ENCODE measurements at regions not wholly inside any gene's neighbourhood (a gene's known extent, or its start where the extent isn't known, plus 50 kb on each side); places are given as distances from the start of the nearest gene placed in this dataset.

- H3K4me1 ChIP-seq (ENCODE audit: control insufficient read depth, insufficient read depth, low read length), result no peaks in the 10 kb centered on the region
- H3K4me3 ChIP-seq (ENCODE audit: low read length), result no peak overlapping the region
- H3K9me3 ChIP-seq (ENCODE audit: control insufficient read depth, low read length), result no peaks in the 10 kb centered on the region
- no peaks in the 10 kb centered on the region for H3K36me3 ChIP-seq (ENCODE audit: control insufficient read depth, insufficient read depth, low read length)
- no peak overlapping the region for H3K9ac ChIP-seq (ENCODE audit: low read length)
- no peaks in the 10 kb centered on the region for H3K27me3 ChIP-seq (ENCODE audit: control insufficient read depth, insufficient read depth, low read length)
Observed at GRCh38 chr4:187839765-187840164, 155.8 kb upstream of the ZFP42 start.

DNA sequence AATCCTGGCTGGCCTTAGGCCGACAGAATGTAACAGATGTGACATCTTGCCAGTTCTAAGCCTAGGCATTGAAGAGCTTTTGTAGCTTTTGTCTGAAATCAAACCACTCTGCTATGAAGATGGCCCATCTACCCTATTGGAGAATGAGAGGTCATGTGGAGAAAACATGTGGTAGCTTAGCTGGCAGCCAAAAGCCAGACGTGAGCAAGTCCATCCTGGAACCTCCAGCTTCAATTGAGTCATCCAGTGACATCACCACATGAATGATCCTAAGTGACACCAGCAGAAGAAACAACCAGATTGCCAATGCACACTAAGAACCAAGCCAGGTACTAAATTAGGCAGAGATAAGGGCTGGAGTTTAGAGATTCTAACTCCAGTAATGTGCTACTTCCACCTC, 154.8 kb upstream of the ZFP42 start:
- no peak overlapping the region for H3K9ac ChIP-seq (ENCODE audit: low read length)
- H3K4me1 ChIP-seq (ENCODE audit: control insufficient read depth, insufficient read depth, low read length), result no peaks in the 10 kb centered on the region
- no peaks in the 10 kb centered on the region for H3K36me3 ChIP-seq (ENCODE audit: control insufficient read depth, insufficient read depth, low read length)
- no peaks in the 10 kb centered on the region for H3K27me3 ChIP-seq (ENCODE audit: control insufficient read depth, insufficient read depth, low read length)
- no peaks in the 10 kb centered on the region for H3K9me3 ChIP-seq (ENCODE audit: control insufficient read depth, low read length)
- H3K4me3 ChIP-seq (ENCODE audit: low read length), result no peak overlapping the region

DNA sequence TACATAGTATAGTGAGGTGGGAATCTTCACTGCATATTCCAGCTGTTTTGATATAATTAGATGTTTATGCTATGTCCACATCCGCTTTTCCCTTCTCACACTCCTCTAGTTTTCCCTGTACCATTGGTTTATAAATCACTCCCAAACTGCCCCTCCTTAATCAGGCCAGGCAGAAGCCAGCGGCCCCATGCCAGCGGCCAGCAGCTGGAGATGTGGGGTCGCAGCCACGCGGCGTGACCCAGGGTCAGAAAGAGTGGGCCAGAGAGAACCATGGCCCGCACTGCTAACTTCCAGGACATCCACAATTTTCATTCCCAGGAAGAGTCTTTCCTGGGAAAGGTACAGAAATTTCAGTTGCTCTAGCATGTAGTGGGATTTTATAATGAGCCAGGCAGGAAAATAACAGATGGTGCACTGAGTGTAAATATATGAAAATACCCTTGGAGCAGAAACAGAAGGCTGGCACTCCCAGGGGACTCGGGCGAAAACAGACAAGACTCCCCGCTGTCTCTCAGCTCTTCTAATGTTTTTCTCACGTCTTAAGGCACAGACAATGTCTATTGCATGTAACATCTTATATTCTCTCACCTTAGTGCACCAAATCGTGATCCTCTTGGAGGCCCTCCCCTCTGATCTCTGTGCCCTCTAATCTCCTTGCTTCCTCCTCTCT, 145.9 kb upstream of the ZFP42 start:
- H3K9me3 ChIP-seq (ENCODE audit: control insufficient read depth, low read length), result no peaks in the 10 kb centered on the region

DNA sequence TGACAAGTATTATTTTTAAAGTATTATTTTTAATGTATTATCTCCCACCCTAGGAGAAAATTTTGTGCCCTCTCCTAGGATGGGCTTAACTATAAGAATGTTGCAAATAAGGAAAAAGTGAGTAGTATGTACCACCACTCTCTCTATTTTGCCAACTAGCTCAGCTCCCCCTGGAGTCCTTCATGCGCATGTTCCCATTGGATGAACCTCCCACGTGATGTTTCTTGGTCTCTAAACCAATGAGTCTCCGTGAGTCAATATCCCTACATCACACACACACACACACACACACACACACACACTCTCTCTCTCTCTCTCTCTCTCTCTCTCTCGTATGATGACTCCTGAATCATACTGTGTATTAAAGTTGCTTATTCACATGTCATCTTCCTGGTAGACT, 129.7 kb upstream of the ZFP42 start:
- H3K4me3 ChIP-seq (ENCODE audit: low read length), result no peak overlapping the region
- no peak overlapping the region for H3K9ac ChIP-seq (ENCODE audit: low read length)
- no peaks in the 10 kb centered on the region for H3K9me3 ChIP-seq (ENCODE audit: control insufficient read depth, low read length)
- H3K36me3 ChIP-seq (ENCODE audit: control insufficient read depth, insufficient read depth, low read length), result no peaks in the 10 kb centered on the region
- H3K4me1 ChIP-seq (ENCODE audit: control insufficient read depth, insufficient read depth, low read length), result no peaks in the 10 kb centered on the region
- H3K27me3 ChIP-seq (ENCODE audit: control insufficient read depth, insufficient read depth, low read length), result no peaks in the 10 kb centered on the region

More for the DNA sequence above, 145.9 kb upstream of the ZFP42 start:
- Histone ChIP-seq H3K27me3 (ENCODE audit: control insufficient read depth, insufficient read depth, low read length) (no peaks in the 10 kb centered on the region), H3K9ac (ENCODE audit: low read length) (no peak overlapping the region), H3K36me3 (ENCODE audit: control insufficient read depth, insufficient read depth, low read length) (no peaks in the 10 kb centered on the region), H3K4me3 (ENCODE audit: low read length) (no peak overlapping the region), H3K4me1 (ENCODE audit: control insufficient read depth, insufficient read depth, low read length) (no peaks in the 10 kb centered on the region)

- H3K36me3 ChIP-seq (ENCODE audit: control insufficient read depth, insufficient read depth, low read length), result no peaks in the 10 kb centered on the region
- H3K9ac ChIP-seq (ENCODE audit: low read length), result no peak overlapping the region
- H3K4me3 ChIP-seq (ENCODE audit: low read length), result no peak overlapping the region
- H3K4me1 ChIP-seq (ENCODE audit: control insufficient read depth, insufficient read depth, low read length), result no peaks in the 10 kb centered on the region
- H3K9me3 ChIP-seq (ENCODE audit: control insufficient read depth, low read length), result no peaks in the 10 kb centered on the region
- H3K27me3 ChIP-seq (ENCODE audit: control insufficient read depth, insufficient read depth, low read length), result no peaks in the 10 kb centered on the region
Observed at GRCh38 chr4:187883049-187883448, 112.5 kb upstream of the ZFP42 start.

- H3K4me3 ChIP-seq (ENCODE audit: low read length), result no peak overlapping the region
- H3K4me1 ChIP-seq (ENCODE audit: control insufficient read depth, insufficient read depth, low read length), result no peaks in the 10 kb centered on the region
- H3K27me3 ChIP-seq (ENCODE audit: control insufficient read depth, insufficient read depth, low read length), result no peaks in the 10 kb centered on the region
- H3K9me3 ChIP-seq (ENCODE audit: control insufficient read depth, low read length), result no peaks in the 10 kb centered on the region
- H3K36me3 ChIP-seq (ENCODE audit: control insufficient read depth, insufficient read depth, low read length), result no peaks in the 10 kb centered on the region
- H3K9ac ChIP-seq (ENCODE audit: low read length), result no peak overlapping the region
Observed at GRCh38 chr4:187883836-187884475, 111.6 kb upstream of the ZFP42 start.

GRCh38 chr4:187887906-187888305, 107.7 kb upstream of the ZFP42 start:
- H3K9me3 ChIP-seq (ENCODE audit: control insufficient read depth, low read length), result no peaks in the 10 kb centered on the region
- no peak overlapping the region for H3K9ac ChIP-seq (ENCODE audit: low read length)
- H3K4me1 ChIP-seq (ENCODE audit: control insufficient read depth, insufficient read depth, low read length), result no peaks in the 10 kb centered on the region
- H3K4me3 ChIP-seq (ENCODE audit: low read length), result no peak overlapping the region
- H3K36me3 ChIP-seq (ENCODE audit: control insufficient read depth, insufficient read depth, low read length), result no peaks in the 10 kb centered on the region
- no peaks in the 10 kb centered on the region for H3K27me3 ChIP-seq (ENCODE audit: control insufficient read depth, insufficient read depth, low read length)

DNA sequence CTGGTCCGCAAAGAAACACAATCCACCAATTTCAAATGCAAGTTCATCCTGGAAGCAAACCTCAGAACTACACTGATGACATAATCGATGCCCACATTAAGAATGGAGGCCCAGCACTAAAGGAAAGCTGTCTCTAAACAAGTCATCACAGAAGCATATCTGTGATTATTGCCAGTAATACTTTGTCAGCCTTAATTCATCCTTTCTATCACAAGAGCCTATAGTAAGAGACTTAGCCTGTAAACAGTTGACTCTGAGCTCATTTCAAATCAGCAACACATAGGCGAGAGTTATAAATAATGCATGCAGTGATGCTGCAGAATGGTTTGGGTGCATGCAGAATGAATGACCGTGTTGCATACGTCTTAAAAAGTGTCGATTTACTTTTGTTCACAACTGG, 105.9 kb upstream of the ZFP42 start:
- Histone ChIP-seq H3K36me3 (ENCODE audit: control insufficient read depth, insufficient read depth, low read length) (no peaks in the 10 kb centered on the region), H3K4me1 (ENCODE audit: control insufficient read depth, insufficient read depth, low read length) (no peaks in the 10 kb centered on the region), H3K4me3 (ENCODE audit: low read length) (no peak overlapping the region)

DNA sequence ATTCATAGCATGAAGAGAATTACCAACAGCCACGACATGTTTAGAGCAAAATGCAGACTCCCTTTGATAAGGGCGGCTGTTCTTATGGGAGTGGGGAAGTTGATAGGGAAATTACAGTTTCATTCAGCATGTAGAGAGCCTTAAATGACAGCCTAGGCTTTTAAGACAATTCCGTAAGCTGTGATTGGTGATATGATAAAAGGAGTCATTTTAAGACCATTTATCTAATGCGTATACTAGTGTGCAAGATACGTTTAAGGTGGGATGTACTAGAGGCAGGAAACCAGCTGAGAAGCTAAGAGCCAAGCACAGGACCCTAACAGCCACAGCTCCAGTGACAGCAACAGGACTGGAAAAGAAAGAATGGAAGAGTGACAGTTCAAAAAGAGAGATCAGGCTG, 102.2 kb upstream of the ZFP42 start:
- H3K36me3 ChIP-seq (ENCODE audit: control insufficient read depth, insufficient read depth, low read length), result no peaks in the 10 kb centered on the region
- no peak overlapping the region for H3K4me3 ChIP-seq (ENCODE audit: low read length)
- H3K9me3 ChIP-seq (ENCODE audit: control insufficient read depth, low read length), result no peaks in the 10 kb centered on the region
- no peaks in the 10 kb centered on the region for H3K4me1 ChIP-seq (ENCODE audit: control insufficient read depth, insufficient read depth, low read length)
- H3K9ac ChIP-seq (ENCODE audit: low read length), result no peak overlapping the region
- H3K27me3 ChIP-seq (ENCODE audit: control insufficient read depth, insufficient read depth, low read length), result no peaks in the 10 kb centered on the region

More for the DNA sequence above, 105.9 kb upstream of the ZFP42 start:
- no peaks in the 10 kb centered on the region for H3K9me3 ChIP-seq (ENCODE audit: control insufficient read depth, low read length)
- no peak overlapping the region for H3K9ac ChIP-seq (ENCODE audit: low read length)
- H3K27me3 ChIP-seq (ENCODE audit: control insufficient read depth, insufficient read depth, low read length), result no peaks in the 10 kb centered on the region

DNA sequence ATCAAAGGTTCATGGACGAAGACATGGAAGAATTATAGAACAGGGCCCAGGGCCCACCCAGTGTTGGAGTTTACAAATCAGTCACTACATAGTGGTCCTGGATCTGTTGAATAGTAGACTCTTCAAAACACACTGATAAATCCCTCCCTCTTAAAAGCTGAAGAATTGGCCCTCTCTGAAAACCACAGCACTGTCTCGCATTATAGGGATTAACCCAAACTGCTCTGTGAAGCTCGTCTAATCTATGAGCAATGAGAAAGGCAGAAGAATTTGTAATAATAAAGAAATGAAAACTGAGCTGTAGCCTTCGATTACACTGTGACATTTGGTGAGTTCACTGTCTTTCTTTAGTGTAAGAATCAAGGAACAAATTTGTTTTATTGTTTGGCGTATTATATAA, 92.5 kb upstream of the ZFP42 start:
- no peak overlapping the region for H3K4me3 ChIP-seq (ENCODE audit: low read length)
- no peaks in the 10 kb centered on the region for H3K36me3 ChIP-seq (ENCODE audit: control insufficient read depth, insufficient read depth, low read length)
- no peaks in the 10 kb centered on the region for H3K4me1 ChIP-seq (ENCODE audit: control insufficient read depth, insufficient read depth, low read length)
- no peak overlapping the region for H3K9ac ChIP-seq (ENCODE audit: low read length)
- H3K27me3 ChIP-seq (ENCODE audit: control insufficient read depth, insufficient read depth, low read length), result no peaks in the 10 kb centered on the region
- no peaks in the 10 kb centered on the region for H3K9me3 ChIP-seq (ENCODE audit: control insufficient read depth, low read length)

GRCh38 chr4:187903700-187904099, 91.9 kb upstream of the ZFP42 start:
- H3K27me3 ChIP-seq (ENCODE audit: control insufficient read depth, insufficient read depth, low read length), result no peaks in the 10 kb centered on the region
- no peaks in the 10 kb centered on the region for H3K36me3 ChIP-seq (ENCODE audit: control insufficient read depth, insufficient read depth, low read length)
- H3K4me3 ChIP-seq (ENCODE audit: low read length), result no peak overlapping the region
- no peaks in the 10 kb centered on the region for H3K4me1 ChIP-seq (ENCODE audit: control insufficient read depth, insufficient read depth, low read length)
- H3K9me3 ChIP-seq (ENCODE audit: control insufficient read depth, low read length), result no peaks in the 10 kb centered on the region
- no peak overlapping the region for H3K9ac ChIP-seq (ENCODE audit: low read length)

- Histone ChIP-seq H3K4me1 (ENCODE audit: control insufficient read depth, insufficient read depth, low read length) (no peaks in the 10 kb centered on the region), H3K27me3 (ENCODE audit: control insufficient read depth, insufficient read depth, low read length) (no peaks in the 10 kb centered on the region), H3K36me3 (ENCODE audit: control insufficient read depth, insufficient read depth, low read length) (no peaks in the 10 kb centered on the region), H3K4me3 (ENCODE audit: low read length) (no peak overlapping the region), H3K9ac (ENCODE audit: low read length) (no peak overlapping the region), H3K9me3 (ENCODE audit: control insufficient read depth, low read length) (no peaks in the 10 kb centered on the region)
Observed at GRCh38 chr4:187908079-187908561, 87.5 kb upstream of the ZFP42 start.
